Uterus (tissue), 2 donors: ENCODE measurements at regions not wholly inside any gene's neighbourhood (a gene's known extent, or its start where the extent isn't known, plus 50 kb on each side); places are given as distances from the start of the nearest gene placed in this dataset.

Experiments used
- POLR2A ChIP-seq, 2 donors: fragments of 450-650 bp; IDR thresholded peaks; one replicate each; pipeline ENCODE4 v1.6.1; 2016; ENCODE audit warnings: antibody characterized with exemption in 2 of 2, mild to moderate bottlenecking in 1 of 2, moderate library complexity in 1 of 2
- TF ChIP-seq, protein P1 (sequence below), 4 experiments: fragments of 200-600 bp in 2 of 4; fragments of 450-650 bp in 2 of 4; sonication (generic) in 2 of 4; IDR thresholded peaks; one replicate each; pipeline ENCODE4 v1.5.1; 2016 to 2019; ENCODE audit warnings: antibody characterized with exemption in 4 of 4, mild to moderate bottlenecking in 2 of 4, moderate library complexity in 1 of 4

DNA sequence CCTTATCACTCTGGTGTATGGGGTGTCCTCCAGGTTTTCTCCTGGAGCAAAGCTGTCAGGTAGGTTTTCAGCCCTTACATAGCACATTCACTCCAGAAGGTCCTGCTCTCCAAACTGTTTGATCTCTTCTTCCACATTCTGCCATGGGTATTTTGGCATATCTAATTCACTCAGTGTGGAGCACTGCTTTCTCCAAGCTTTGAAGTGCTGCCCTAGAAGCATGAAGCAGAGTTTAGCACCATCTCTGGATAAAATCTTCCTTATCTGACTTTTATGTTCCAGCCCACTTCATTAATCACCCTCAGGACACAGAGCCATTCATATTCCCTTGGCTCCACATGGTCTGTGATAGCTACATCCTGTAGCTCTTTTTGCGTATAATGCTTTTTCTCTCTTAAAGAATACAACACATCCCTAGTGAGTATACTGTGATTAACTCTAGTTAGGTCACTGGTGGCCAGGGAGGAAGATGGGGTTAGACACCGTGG is 56.7 kb upstream of the ARHGAP28 start:
- no peak for TF ChIP-seq POLR2A (IDR thresholded peaks at IDR 0.05)
- TF ChIP-seq, protein P1, sequence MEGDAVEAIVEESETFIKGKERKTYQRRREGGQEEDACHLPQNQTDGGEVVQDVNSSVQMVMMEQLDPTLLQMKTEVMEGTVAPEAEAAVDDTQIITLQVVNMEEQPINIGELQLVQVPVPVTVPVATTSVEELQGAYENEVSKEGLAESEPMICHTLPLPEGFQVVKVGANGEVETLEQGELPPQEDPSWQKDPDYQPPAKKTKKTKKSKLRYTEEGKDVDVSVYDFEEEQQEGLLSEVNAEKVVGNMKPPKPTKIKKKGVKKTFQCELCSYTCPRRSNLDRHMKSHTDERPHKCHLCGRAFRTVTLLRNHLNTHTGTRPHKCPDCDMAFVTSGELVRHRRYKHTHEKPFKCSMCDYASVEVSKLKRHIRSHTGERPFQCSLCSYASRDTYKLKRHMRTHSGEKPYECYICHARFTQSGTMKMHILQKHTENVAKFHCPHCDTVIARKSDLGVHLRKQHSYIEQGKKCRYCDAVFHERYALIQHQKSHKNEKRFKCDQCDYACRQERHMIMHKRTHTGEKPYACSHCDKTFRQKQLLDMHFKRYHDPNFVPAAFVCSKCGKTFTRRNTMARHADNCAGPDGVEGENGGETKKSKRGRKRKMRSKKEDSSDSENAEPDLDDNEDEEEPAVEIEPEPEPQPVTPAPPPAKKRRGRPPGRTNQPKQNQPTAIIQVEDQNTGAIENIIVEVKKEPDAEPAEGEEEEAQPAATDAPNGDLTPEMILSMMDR (IDR thresholded peaks at IDR 0.05) = no peak
